Fibroblast of villous mesenchyme (primary cell): ENCODE measurements at regions not wholly inside any gene's neighbourhood (a gene's known extent, or its start where the extent isn't known, plus 50 kb on each side); places are given as distances from the start of the nearest gene placed in this dataset.

Source experiments
- DNase-seq: peaks from one replicate; pipeline ENCODE4 v3.0.0-alpha.2; 2010; ENCODE audit warnings: low read depth
- H3K4me3 ChIP-seq: 2 replicates; pipeline ENCODE4 v1.5.1; 2011; ENCODE audit warnings: low read depth, mild to moderate bottlenecking, low read length
- CTCF ChIP-seq: IDR thresholded peaks from 2 replicates; pipeline ENCODE4 v1.5.1; 2012; ENCODE audit warnings: low read depth, mild to moderate bottlenecking, low read length; ENCODE audit not compliant: insufficient read depth

- H3K4me3 ChIP-seq: no peak overlapping the region
- TF ChIP-seq CTCF: no peak
- DNase-seq: no peak
These were observed 1356.2 kb upstream of the C9orf72 start for GRCh38 chr9:28929433-28929832.

DNA sequence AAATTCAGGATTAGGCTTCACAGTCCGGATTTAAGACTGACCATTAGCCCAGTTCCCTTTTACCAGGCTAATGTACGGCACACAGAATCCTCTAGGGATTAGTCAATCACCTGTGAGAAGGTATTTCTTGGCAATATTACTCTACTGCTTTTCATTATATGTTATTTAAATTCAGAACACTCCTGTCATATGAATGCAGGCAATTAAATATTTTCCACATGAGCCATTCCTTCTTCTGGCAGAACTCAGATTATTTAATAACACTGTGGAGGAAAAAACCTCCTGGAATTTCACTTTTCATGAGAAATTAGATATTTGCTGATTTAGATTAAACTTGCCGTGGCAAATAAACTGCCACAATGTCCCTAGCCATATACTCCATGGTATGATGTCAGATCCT lies 1357.5 kb upstream of the C9orf72 start:
- TF ChIP-seq CTCF: no peak

GRCh38 chr9:28934111-28934510 lies 1360.8 kb upstream of the C9orf72 start:
- no peak for DNase-seq
- TF ChIP-seq CTCF: no peak

More for the DNA sequence above, 1357.5 kb upstream of the C9orf72 start:
- no peak for DNase-seq
- H3K4me3 ChIP-seq: no peak overlapping the region

GRCh38 chr9:28938981-28939380 lies 1365.7 kb upstream of the C9orf72 start:
- no peak overlapping the region for H3K4me3 ChIP-seq
- TF ChIP-seq CTCF: no peak
- no peak for DNase-seq

More at GRCh38 chr9:28934111-28934510, 1360.8 kb upstream of the C9orf72 start:
- no peak overlapping the region for H3K4me3 ChIP-seq

DNA sequence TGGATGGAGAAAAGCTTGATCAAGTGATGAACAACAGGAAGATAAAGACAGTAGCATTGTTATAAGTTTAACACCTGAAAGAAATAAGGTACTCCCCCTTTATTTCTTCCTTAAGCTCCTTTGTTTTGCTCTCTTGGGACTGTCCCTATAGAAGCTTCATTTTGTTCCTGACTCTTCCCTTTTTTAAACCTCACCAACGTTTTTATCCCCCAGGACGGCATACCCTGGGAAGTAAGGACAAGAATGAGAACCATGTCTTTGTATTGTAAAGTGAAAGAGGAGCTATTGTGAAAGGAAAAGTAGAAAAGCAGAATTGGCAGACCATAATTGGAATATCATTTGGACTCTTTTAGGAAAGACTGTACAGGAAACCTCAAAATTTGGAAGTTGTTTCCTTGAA lies 1368.6 kb upstream of the C9orf72 start:
- H3K4me3 ChIP-seq: no peak overlapping the region
- no peak for TF ChIP-seq CTCF
- DNase-seq: no peak

DNA sequence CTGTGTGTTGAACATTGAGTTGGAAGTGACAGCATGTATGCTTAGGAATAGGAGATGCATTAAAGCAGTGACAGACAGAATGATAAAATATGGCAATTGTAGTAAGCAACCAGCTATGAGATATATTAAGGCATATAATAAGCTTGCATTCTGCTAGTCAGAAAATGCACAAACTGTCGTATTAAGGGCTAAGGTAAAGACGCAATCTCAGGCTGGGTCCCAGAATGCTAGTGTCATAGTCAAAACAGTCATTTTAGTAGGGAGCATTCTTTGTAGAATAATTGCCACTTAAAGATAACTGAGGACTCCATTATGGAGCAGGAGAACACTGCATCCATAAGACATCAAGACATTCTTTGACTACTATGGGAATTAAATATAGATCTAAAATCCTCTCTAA lies 1369.7 kb upstream of the C9orf72 start:
- no peak for TF ChIP-seq CTCF
- no peak for DNase-seq
- no peak overlapping the region for H3K4me3 ChIP-seq

GRCh38 chr9:28946648-28947047 lies 1373.4 kb upstream of the C9orf72 start:
- H3K4me3 ChIP-seq: no peak overlapping the region
- no peak for DNase-seq
- no peak for TF ChIP-seq CTCF
